Adrenal gland (tissue), 9 donors: ENCODE measurements at regions not wholly inside any gene's neighbourhood (a gene's known extent, or its start where the extent isn't known, plus 50 kb on each side); places are given as distances from the start of the nearest gene placed in this dataset.

Experiments
- DNase-seq, 7 donors: peaks; one replicate each; pipeline ENCODE4 v3.0.0-alpha.2; 2019 to 2020
- H3K27ac ChIP-seq, 5 donors: fragments of 200-600 bp; sonication (generic) in 4 of 5; 1 replicate in 3 of 5; 2 replicates in 2 of 5; pipeline versions ENCODE4 v1.5.1 to v1.8.0; 2016 to 2020; ENCODE audit warnings: mild to moderate bottlenecking in 1 of 5
- H3K27me3 ChIP-seq: fragments of 200-600 bp; 2 replicates; pipeline ENCODE4 v1.8.0; 2021
- H3K36me3 ChIP-seq, 2 donors: fragments of 200-600 bp; replicated peaks in 1 of 2; 1 replicate in 1 of 2; 2 replicates in 1 of 2; pipeline versions ENCODE4 v1.5.1 to v1.8.0; 2018 to 2022
- H3K4me1 ChIP-seq, 2 donors: fragments of 200-600 bp; replicated peaks in 1 of 2; 1 replicate in 1 of 2; 2 replicates in 1 of 2; pipeline versions ENCODE4 v1.5.1 to v1.8.0; 2018 to 2021
- H3K4me3 ChIP-seq, 4 donors: fragments of 200-600 bp; sonication (generic) in 3 of 4; one replicate each; pipeline ENCODE4 v1.5.1; 2016 to 2018
- H3K9me3 ChIP-seq, 3 donors: fragments of 200-600 bp; sonication (generic) in 1 of 3; replicated peaks in 1 of 3; 1 replicate in 2 of 3; 2 replicates in 1 of 3; pipeline versions ENCODE4 v1.5.1 to v1.8.0; 2016 to 2021
- CTCF ChIP-seq, 6 experiments: fragments of 450-650 bp in 4 of 6; fragments of 200-600 bp in 2 of 6; sonication (generic) in 1 of 6; IDR thresholded peaks; 1 replicate in 5 of 6; 2 replicates in 1 of 6; pipeline versions ENCODE4 v1.5.1 to v1.8.0; 2016 to 2021; ENCODE audit warnings: antibody characterized with exemption in 6 of 6, mild to moderate bottlenecking in 2 of 6, moderate library complexity in 1 of 6
- POLR2A ChIP-seq, 2 donors: fragments of 450-650 bp; IDR thresholded peaks; one replicate each; pipeline ENCODE4 v1.6.1; 2017; ENCODE audit warnings: antibody characterized with exemption in 2 of 2, mild to moderate bottlenecking in 2 of 2, moderate library complexity in 1 of 2
- WGBS, 4 donors: extraction: QIAGEN DNeasy Blood & Tissue Kit in 2 of 4; methylation state at CpG; one replicate each; pipeline versions ENCODE4 v1.1.5 to v1.1.7; 2013 to 2017; 5-methylcytosine and 5-hydroxymethylcytosine counted together
- intact Hi-C, 2 donors: fragments of 100-400 bp; cut with DNase I; formaldehyde crosslinking; loops; one replicate each; pipeline versions ENCODE4 v1.14.1 to v1.15.0; 2022 to 2023
- donor health status: healthy with polysubstance abuse.
- donor health status: Bipolar disorder and iron deficiency.
- donor health status: DM: yes; HTN: yes; CAD: no.
- donor health status: DM: no; HTN: no; CAD: no.
- donor health status: DM: no; HTN: no; CAD: no.

- TF ChIP-seq POLR2A (IDR thresholded peaks at IDR 0.05) (no peak), CTCF (IDR thresholded peaks at IDR 0.05) (no peak)
- Histone ChIP-seq H3K9me3 (no peaks in the 10 kb centered on the region), H3K36me3 (no peaks in the 10 kb centered on the region), H3K4me1 (no peaks in the 10 kb centered on the region), H3K4me3 (no peak overlapping the region), H3K27ac (no peak overlapping the region), H3K27me3 (no peaks in the 10 kb centered on the region)
- DNase-seq: no peak
- intact Hi-C loops: no loop called here
- WGBS, 4 donors: 33 to 63% (median 53%) methylated on average over 3 of the region's 3 CpGs
Measured at GRCh38 chr10:108862676-108863350, 1060.5 kb downstream of the XPNPEP1 start.

GRCh38 chr10:108861181-108861754 lies 1062.0 kb downstream of the XPNPEP1 start:
- 77 to 83% (median 80%) methylated on average over 5 of the region's 5 CpGs for WGBS, 4 donors
- H3K27ac ChIP-seq: no peak overlapping the region
- no peak for TF ChIP-seq POLR2A (IDR thresholded peaks at IDR 0.05)
- no peak for TF ChIP-seq CTCF (IDR thresholded peaks at IDR 0.05)
- H3K9me3 ChIP-seq: no peaks in the 10 kb centered on the region
- no peaks in the 10 kb centered on the region for H3K4me1 ChIP-seq
- no peaks in the 10 kb centered on the region for H3K36me3 ChIP-seq
- DNase-seq: no peak
- H3K4me3 ChIP-seq: no peak overlapping the region
- H3K27me3 ChIP-seq: no peaks in the 10 kb centered on the region
- intact Hi-C loops: no loop called here

GRCh38 chr10:108852211-108852610 lies 1071.1 kb downstream of the XPNPEP1 start:
- Histone ChIP-seq H3K36me3 (no peaks in the 10 kb centered on the region), H3K27ac (no peak overlapping the region), H3K9me3 (no peaks in the 10 kb centered on the region), H3K4me1 (no peaks in the 10 kb centered on the region), H3K27me3 (no peaks in the 10 kb centered on the region), H3K4me3 (no peak overlapping the region)
- WGBS, 4 donors: 71 to 88% (median 86%) methylated on average over 4 of the region's 4 CpGs
- no peak for DNase-seq
- TF ChIP-seq CTCF (IDR thresholded peaks at IDR 0.05) (no peak), POLR2A (IDR thresholded peaks at IDR 0.05) (no peak)
- intact Hi-C loops: no loop called here

GRCh38 chr10:108850138-108850854 lies 1073.0 kb downstream of the XPNPEP1 start:
- Histone ChIP-seq H3K9me3 (no peaks in the 10 kb centered on the region), H3K27ac (no peak overlapping the region), H3K27me3 (no peaks in the 10 kb centered on the region), H3K4me1 (no peaks in the 10 kb centered on the region), H3K36me3 (no peaks in the 10 kb centered on the region), H3K4me3 (no peak overlapping the region)
- TF ChIP-seq POLR2A (IDR thresholded peaks at IDR 0.05) (no peak), CTCF (IDR thresholded peaks at IDR 0.05) (no peak)
- no peak for DNase-seq
- WGBS, 4 donors: 75 to 88% (median 82%) methylated on average over 1 of the region's 1 CpG
- intact Hi-C loops: no loop called here
